K562 (cell line): ENCODE measurements at regions not wholly inside any gene's neighbourhood (a gene's known extent, or its start where the extent isn't known, plus 50 kb on each side); places are given as distances from the start of the nearest gene placed in this dataset.

Source experiments
- ATAC-seq: fragments of 200-7000 bp; cut with Tn5 transposase; 3 replicates; pipeline ENCODE4 v1.9.1; 2020; ENCODE audit warnings: moderate library complexity
- BruUV-seq: library from RNA; stranded (reverse); fragments of 400-500 nt; replicated peaks from 2 replicates; lab custom pipeline; 2021; lab: Mats Ljungman, UMichigan
- CTCF ChIA-PET: fragments of 300-600 bp; formaldehyde crosslinking; extraction: SDS; loops from one replicate; lab custom pipeline; 2021; ENCODE audit warnings: low intra/inter-chr PET ratio; lab: Yijun Ruan, JAX
- POLR2A ChIA-PET: fragments of 300-600, 350-650 bp; sonication (Branson Sonifier 250); formaldehyde crosslinking; extraction: SDS; loops from one replicate; lab custom pipeline; 2021; ENCODE audit warnings: antibody characterized with exemption, inconsistent platforms; lab: Yijun Ruan, JAX
- DNase-seq, 4 experiments: peaks; one replicate each; pipeline versions ENCODE4 v3.0.0 to v3.0.0-alpha.2; 2011 to 2018; ENCODE audit warnings: low spot score in 3 of 4, mixed read lengths in 3 of 4; ENCODE audit errors: extremely low read depth in 1 of 4
- FAIRE-seq: peaks from 2 replicates; lab custom pipeline; 2011; peaks lifted over from hg19 to GRCh38; lab: Jason Lieb, UNC
- H2AFZ ChIP-seq: 2 replicates; pipeline ENCODE4 v1.6.0; 2011; ENCODE audit warnings: low read depth, low read length, control low read depth, inconsistent platforms
- H3K27ac ChIP-seq: fragments of 200-600 bp; 3 replicates; pipeline ENCODE4 v1.8.0; 2011; ENCODE audit warnings: low read depth, mild to moderate bottlenecking, control low read depth, inconsistent platforms, low read length, moderate library complexity, mixed read lengths; ENCODE audit errors: extremely low read depth
- H3K27me3 ChIP-seq, 2 experiments: fragments of 300-600 bp in 1 of 2; 2 replicates in 1 of 2; 3 replicates in 1 of 2; pipeline versions ENCODE4 v1.6.0 to v1.8.0; 2011; ENCODE audit warnings: inconsistent platforms in 2 of 2, low read length in 2 of 2, mild to moderate bottlenecking in 1 of 2, mixed read lengths in 1 of 2, moderate library complexity in 1 of 2; ENCODE audit not compliant: control insufficient read depth in 2 of 2, insufficient read depth in 2 of 2
- H3K36me3 ChIP-seq: fragments of 300-600 bp; 3 replicates; pipeline ENCODE4 v1.8.0; 2011; ENCODE audit warnings: mild to moderate bottlenecking, low read length, inconsistent platforms; ENCODE audit not compliant: control insufficient read depth, insufficient read depth
- H3K4me1 ChIP-seq, 2 experiments: fragments of 200-600 bp in 1 of 2; replicated peaks in 1 of 2; 2 replicates in 1 of 2; 3 replicates in 1 of 2; pipeline versions ENCODE4 v1.5.1 to v1.8.0; 2011; ENCODE audit warnings: inconsistent platforms in 2 of 2, low read length in 2 of 2, mild to moderate bottlenecking in 1 of 2, mixed read lengths in 1 of 2, moderate library complexity in 1 of 2; ENCODE audit not compliant: control insufficient read depth in 2 of 2, insufficient read depth in 2 of 2
- H3K4me2 ChIP-seq: 2 replicates; pipeline ENCODE4 v1.6.1; 2011; ENCODE audit warnings: low read length, control low read depth, inconsistent platforms, mixed read lengths; ENCODE audit not compliant: insufficient read depth
- H3K4me3 ChIP-seq: fragments of 200-600 bp; sonication (generic), shearing (Covaris generic); 2 replicates; pipeline ENCODE4 v1.5.1; 2016; ENCODE audit warnings: control low read depth, inconsistent platforms
- H3K79me2 ChIP-seq: fragments of 200-600 bp; 3 replicates; pipeline ENCODE4 v1.8.0; 2011; ENCODE audit warnings: low read length, inconsistent platforms; ENCODE audit not compliant: control insufficient read depth, insufficient read depth
- H3K9ac ChIP-seq, 2 experiments: 2 replicates each; pipeline versions ENCODE4 v1.6.0 to v1.6.1; 2011; ENCODE audit warnings: low read depth in 2 of 2, low read length in 2 of 2, control low read depth in 1 of 2, inconsistent platforms in 1 of 2, mild to moderate bottlenecking in 1 of 2, mixed read lengths in 1 of 2; ENCODE audit not compliant: insufficient read depth in 1 of 2
- H3K9me1 ChIP-seq: one replicate; pipeline ENCODE4 v1.6.0; 2011; ENCODE audit warnings: inconsistent platforms, mild to moderate bottlenecking, low read length, moderate library complexity; ENCODE audit not compliant: control insufficient read depth, insufficient read depth
- H3K9me3 ChIP-seq: replicated peaks from 2 replicates; pipeline ENCODE4 v1.5.1; 2011; ENCODE audit warnings: low read depth, low read length, inconsistent platforms; ENCODE audit not compliant: control insufficient read depth, insufficient read depth
- H4K20me1 ChIP-seq: replicated peaks from 2 replicates; pipeline ENCODE4 v1.6.1; 2011; ENCODE audit warnings: low read length, inconsistent platforms, mixed read lengths; ENCODE audit not compliant: control insufficient read depth, insufficient read depth
- CCNT2 ChIP-seq: IDR thresholded peaks from 2 replicates; pipeline ENCODE4 v1.6.1; 2011; ENCODE audit warnings: borderline replicate concordance, low read depth, mild to moderate bottlenecking, moderate library complexity, mixed read lengths, low read length; ENCODE audit not compliant: insufficient read length; ENCODE audit errors: extremely low read depth
- DACH1 ChIP-seq: fragments of 450-650 bp; IDR thresholded peaks from 2 replicates; pipeline ENCODE4 v1.6.1; 2018; ENCODE audit not compliant: partially characterized antibody
- JUND ChIP-seq, 2 experiments: IDR thresholded peaks; 2 replicates in 1 of 2; 3 replicates in 1 of 2; pipeline ENCODE4 v1.6.1; 2011; ENCODE audit warnings: borderline replicate concordance in 2 of 2, low read depth in 2 of 2, low read length in 2 of 2, improper control_type of control experiment in 1 of 2, missing biosample characterization in 1 of 2, missing genetic modification characterization in 1 of 2, missing genetic modification reagents in 1 of 2
- KDM1A ChIP-seq, 2 experiments: fragments of 450-650 bp; IDR thresholded peaks; 2 replicates each; pipeline ENCODE4 v1.6.1; 2016; ENCODE audit warnings: mild to moderate bottlenecking in 2 of 2
- PML ChIP-seq: IDR thresholded peaks from 2 replicates; pipeline ENCODE4 v1.6.1; 2012; ENCODE audit warnings: low read length, inconsistent platforms
- ZBTB2 ChIP-seq: fragments of 450-650 bp; IDR thresholded peaks from 2 replicates; pipeline ENCODE4 v1.6.1; 2016; ENCODE audit warnings: antibody characterized with exemption
- ZNF253 ChIP-seq: fragments of 250-450 bp; sonication (Bioruptor Pico); conservative IDR thresholded peaks from 2 replicates; pipeline ENCODE4 v1.6.1; 2021; ENCODE audit warnings: mild to moderate bottlenecking
- ZNF583 ChIP-seq: fragments of 250-450 bp; sonication (Bioruptor Pico); IDR thresholded peaks from 2 replicates; pipeline ENCODE4 v1.4.0; 2020
- WGBS: fragments of 100-300 bp; shearing (Covaris generic); methylation state at CpG from one replicate; pipeline ENCODE4 v1.1.6; 2016; ENCODE audit warnings: low coverage, mixed read lengths; ENCODE audit not compliant: insufficient coverage; ENCODE audit errors: missing lambda C conversion rate; 5-methylcytosine and 5-hydroxymethylcytosine counted together
- in situ Hi-C: fragments of 300-500 bp; cut with MboI; formaldehyde crosslinking; loops from 4 replicates; pipeline ENCODE4 v1.15.0; 2018; ENCODE audit warnings: inconsistent platforms, mixed read lengths
- intact Hi-C: fragments of 100-400 bp; cut with micrococcal nuclease; formaldehyde crosslinking; loops from 2 replicates; pipeline ENCODE4 v1.14.2; 2022

GRCh38 chr9:124135813-124136365, 121.9 kb upstream of the NEK6 start:
- WGBS, result 18% methylated on average over 1 of the region's 1 CpG
- DNase-seq (no peak), ATAC-seq (no peak), FAIRE-seq (no peak)
- no peaks in the 10 kb centered on the region for H3K9me3 ChIP-seq
- H4K20me1 ChIP-seq, result no peaks in the 10 kb centered on the region
- H3K79me2 ChIP-seq, result no peaks in the 10 kb centered on the region
- TF ChIP-seq ZBTB2, result 0 out of 2 replicates have a peak, but pooled peaks have one; percentile 47
- TF ChIP-seq KDM1A (IDR thresholded peaks at IDR 0.05), result peak in 1 of 2 experiments; percentile 18; a peak in 1 of 4 replicates
- TF ChIP-seq JUND (IDR thresholded peaks at IDR 0.05; ENCODE audit: borderline replicate concordance, low read depth, low read length), result no peak
- no peak for TF ChIP-seq JUND (tag; IDR thresholded peaks at IDR 0.05; ENCODE audit: borderline replicate concordance, low read depth, low read length)
- TF ChIP-seq DACH1, result peak; percentile 95
- TF ChIP-seq ZNF253 (CRISPR knock-in tag), result no peak
- TF ChIP-seq ZNF583 (CRISPR knock-in tag), result no peak
- TF ChIP-seq CCNT2, result no peak
- TF ChIP-seq PML, result no peak
- H3K9me1 ChIP-seq, result no peaks in the 10 kb centered on the region
- H3K4me2 ChIP-seq, result no peak overlapping the region
- H3K9ac ChIP-seq, result no peak overlapping the region
- no peak overlapping the region for H2AFZ ChIP-seq
- in situ Hi-C loops (no loop called here), intact Hi-C loops (no loop called here)
- no TSS peak for BruUV-seq
- no peak overlapping the region for H3K27ac ChIP-seq
- CTCF ChIA-PET, result interaction anchor here (0.6 to 3.4 kb wide), 2 partner anchors 43 to 184 kb away, joined by 6 to 16 read pairs; no protein-coding TSS in a partner anchor
- POLR2A ChIA-PET, result no interaction called here
- H3K36me3 ChIP-seq, result no peaks in the 10 kb centered on the region
- peaks cover 0 to 4% of the 10 kb centered on the region in 2 experiments; a peak in 1 of 5 replicates for H3K27me3 ChIP-seq
- no peak overlapping the region for H3K4me3 ChIP-seq
- H3K4me1 ChIP-seq, result no peaks in the 10 kb centered on the region; a peak in 3 of 5 replicates
